ENCODE measurements at regions not wholly inside any gene's neighbourhood (a gene's known extent, or its start where the extent isn't known, plus 50 kb on each side); places are given as distances from the start of the nearest gene placed in this dataset.

- Mint-ChIP-seq H3K4me3 (no peak overlapping the region), H3K27ac (no peak overlapping the region), H3K9me3 (no peaks in the 10 kb centered on the region), H3K4me1 (peaks cover 0 to 2% of the 10 kb centered on the region in 2 experiments; a peak in 2 of 4 replicates), H3K27me3 (ENCODE audit: low read depth) (no peaks in the 10 kb centered on the region), H3K36me3 (ENCODE audit: insufficient read depth in 1 of 3, low read depth in 3 of 3) (no peaks in the 10 kb centered on the region; a peak in 1 of 7 replicates)
- no peak overlapping the region for H2BK120ac ChIP-seq (ENCODE audit: low read depth, low read length, poor library complexity, severe bottlenecking)
- H3K9me3 ChIP-seq (ENCODE audit: control insufficient read depth, low read depth, low read length), result no peaks in the 10 kb centered on the region
- no peak overlapping the region for H3K9ac ChIP-seq (ENCODE audit: extremely low read depth, insufficient read length, low read length)
- no peak overlapping the region for H4K91ac ChIP-seq (ENCODE audit: insufficient read length, low read depth, low read length)
- H3K14ac ChIP-seq (ENCODE audit: insufficient read depth, low read length), result no peak overlapping the region
- H2BK5ac ChIP-seq (ENCODE audit: insufficient read length, low read length), result no peak overlapping the region
- no peaks in the 10 kb centered on the region for H3K79me2 ChIP-seq (ENCODE audit: insufficient read depth, low read length)
- H3K4me2 ChIP-seq (ENCODE audit: insufficient read depth, insufficient read length, low read length), result no peak overlapping the region
- no peaks in the 10 kb centered on the region for H3K23me2 ChIP-seq (ENCODE audit: insufficient read length, low read depth, low read length, poor library complexity, severe bottlenecking)
- no peaks in the 10 kb centered on the region for H4K20me1 ChIP-seq (ENCODE audit: control insufficient read depth, insufficient read depth, insufficient read length)
- H2AK5ac ChIP-seq (ENCODE audit: insufficient read length, low read length), result no peak overlapping the region
- no peak overlapping the region for H3K27ac ChIP-seq (ENCODE audit: insufficient read length, low read depth, low read length)
- no peak overlapping the region for H4K8ac ChIP-seq (replicated peaks; ENCODE audit: insufficient read length, low read depth, low read length)
- DNase-seq, result no peak
- H3K4ac ChIP-seq (ENCODE audit: low read depth, low read length), result no peak overlapping the region
- H3K56ac ChIP-seq (ENCODE audit: insufficient read length, low read depth, low read length), result no peak overlapping the region
- H3K18ac ChIP-seq (ENCODE audit: insufficient read length, low read depth, low read length), result no peak overlapping the region
- no peak overlapping the region for H2BK12ac ChIP-seq (ENCODE audit: insufficient read length, low read depth, low read length)
- H2AFZ ChIP-seq (ENCODE audit: low read length), result no peak overlapping the region
- no peak for TF ChIP-seq CTCF (conservative IDR thresholded peaks at IDR 0.05)
- no peak overlapping the region for H4K5ac ChIP-seq (ENCODE audit: insufficient read length, low read depth, low read length)
- H3K4me1 ChIP-seq (ENCODE audit: insufficient read depth, low read length), result no peaks in the 10 kb centered on the region
- no peak overlapping the region for H3T11ph ChIP-seq (ENCODE audit: low read length)
- H2BK20ac ChIP-seq (ENCODE audit: low read depth, low read length, poor library complexity, severe bottlenecking), result no peak overlapping the region
- H2BK15ac ChIP-seq (ENCODE audit: low read depth, low read length), result no peak overlapping the region
- no peaks in the 10 kb centered on the region for H3K27me3 ChIP-seq (ENCODE audit: insufficient read depth, low read length)
- no CpG with 5 or more reads among the region's 5 CpGs for WGBS (ENCODE audit: extremely low coverage, insufficient read length, low lambda C conversion rate)
- no peaks in the 10 kb centered on the region for H3K79me1 ChIP-seq (ENCODE audit: insufficient read depth, low read depth, low read length, poor library complexity, severe bottlenecking)
- H3K23ac ChIP-seq (ENCODE audit: insufficient read length, low read depth, low read length), result no peak overlapping the region
These were observed 173.9 kb upstream of the IVNS1ABP start for GRCh38 chr1:185490924-185491323.

All from H9 (cell line).